ENCODE measurements at regions not wholly inside any gene's neighbourhood (a gene's known extent, or its start where the extent isn't known, plus 50 kb on each side); places are given as distances from the start of the nearest gene placed in this dataset.

GRCh38 chrX:101999644-102000539 is 68.1 kb upstream of the ZMAT1 start:
- TF ChIP-seq CTCF (conservative IDR thresholded peaks at IDR 0.05 in 1 of 2, IDR thresholded peaks at IDR 0.05 in 1 of 2; ENCODE audit: extremely low read depth in 1 of 2, insufficient read depth in 1 of 2, low read depth in 1 of 2, low read length in 2 of 2) (no peak), EZH2 (IDR thresholded peaks at IDR 0.05; ENCODE audit: borderline replicate concordance, low read length) (no peak)

All from mammary epithelial cell (primary cell).